CD14-positive monocyte (primary cell): ENCODE measurements at regions not wholly inside any gene's neighbourhood (a gene's known extent, or its start where the extent isn't known, plus 50 kb on each side); places are given as distances from the start of the nearest gene placed in this dataset.

Experiments
- DNase-seq, 3 donors: peaks; one replicate each; pipeline ENCODE4 v3.0.0-alpha.2; 2011 to 2022
- H2AFZ ChIP-seq: 2 replicates; pipeline ENCODE4 v1.6.0; 2012; ENCODE audit warnings: mild to moderate bottlenecking, low read depth, low read length, inconsistent platforms; ENCODE audit not compliant: insufficient read depth, poor library complexity, severe bottlenecking
- H3K27ac ChIP-seq, 2 donors: 1 replicate in 1 of 2; 2 replicates in 1 of 2; pipeline ENCODE4 v1.5.1; 2012 to 2013; ENCODE audit warnings: low read length in 2 of 2, control low read depth in 1 of 2, inconsistent platforms in 1 of 2, low read depth in 1 of 2, mild to moderate bottlenecking in 1 of 2
- H3K27me3 ChIP-seq, 2 donors: one replicate each; pipeline versions ENCODE4 v1.6.0 to v1.6.1; 2011 to 2013; ENCODE audit warnings: low read length in 2 of 2; ENCODE audit not compliant: control insufficient read depth in 2 of 2, insufficient read depth in 2 of 2
- H3K36me3 ChIP-seq, 2 donors: replicated peaks in 1 of 2; 1 replicate in 1 of 2; 2 replicates in 1 of 2; pipeline versions ENCODE4 v1.5.1 to v1.6.1; 2012 to 2013; ENCODE audit warnings: low read length in 2 of 2, control low read depth in 1 of 2, inconsistent platforms in 1 of 2, mild to moderate bottlenecking in 1 of 2; ENCODE audit not compliant: insufficient read depth in 2 of 2, control insufficient read depth in 1 of 2
- H3K4me1 ChIP-seq, 2 donors: 1 replicate in 1 of 2; 2 replicates in 1 of 2; pipeline versions ENCODE4 v1.5.1 to v1.6.1; 2012 to 2013; ENCODE audit warnings: low read length in 2 of 2, control low read depth in 1 of 2, inconsistent platforms in 1 of 2, mild to moderate bottlenecking in 1 of 2, moderate library complexity in 1 of 2; ENCODE audit not compliant: insufficient read depth in 2 of 2, control insufficient read depth in 1 of 2
- H3K4me2 ChIP-seq: replicated peaks from 2 replicates; pipeline ENCODE3; 2012; ENCODE audit warnings: low read length, moderate library complexity, mild to moderate bottlenecking; ENCODE audit not compliant: poor library complexity, severe bottlenecking; ENCODE audit errors: extremely low read depth
- H3K4me3 ChIP-seq, 3 experiments: fragments of 200-600 bp in 1 of 3; sonication (generic) in 1 of 3; replicated peaks in 1 of 3; 1 replicate in 2 of 3; 2 replicates in 1 of 3; pipeline ENCODE4 v1.5.1; 2011 to 2013; ENCODE audit warnings: low read length in 3 of 3, mild to moderate bottlenecking in 3 of 3, control low read depth in 2 of 3, low read depth in 2 of 3, inconsistent platforms in 1 of 3, moderate library complexity in 1 of 3
- H3K79me2 ChIP-seq: 2 replicates; pipeline ENCODE4 v1.6.0; 2012; ENCODE audit warnings: mild to moderate bottlenecking, control low read depth, inconsistent platforms, low read length, moderate library complexity; ENCODE audit not compliant: insufficient read depth
- H3K9ac ChIP-seq: 2 replicates; pipeline ENCODE4 v1.6.0; 2017; ENCODE audit warnings: low read length, mild to moderate bottlenecking; ENCODE audit not compliant: insufficient read depth, poor library complexity, severe bottlenecking
- H3K9me3 ChIP-seq, 2 donors: replicated peaks in 1 of 2; 1 replicate in 1 of 2; 2 replicates in 1 of 2; pipeline versions ENCODE4 v1.5.1 to v1.6.1; 2012 to 2013; ENCODE audit warnings: low read length in 2 of 2, control low read depth in 1 of 2; ENCODE audit not compliant: control insufficient read depth in 1 of 2, insufficient read depth in 1 of 2
- H4K20me1 ChIP-seq: 2 replicates; pipeline ENCODE4 v1.6.0; 2012; ENCODE audit warnings: mild to moderate bottlenecking, low read length, control low read depth, moderate library complexity; ENCODE audit not compliant: insufficient read depth
- H3K27ac Mint-ChIP-seq, 7 donors: one replicate each; pipeline ENCODE4 v1.8.0; 2020; ENCODE audit warnings: mild to moderate bottlenecking in 7 of 7, mixed read lengths in 7 of 7, moderate library complexity in 6 of 7, inconsistent platforms in 2 of 7
- H3K27me3 Mint-ChIP-seq, 3 donors: one replicate each; pipeline ENCODE4 v1.8.0; 2021 to 2022; ENCODE audit warnings: low read depth in 3 of 3, mild to moderate bottlenecking in 3 of 3, mixed read lengths in 3 of 3, moderate library complexity in 3 of 3, inconsistent platforms in 1 of 3
- H3K36me3 Mint-ChIP-seq, 2 donors: one replicate each; pipeline ENCODE4 v1.8.0; 2020; ENCODE audit warnings: mixed read lengths in 2 of 2, inconsistent platforms in 1 of 2, mild to moderate bottlenecking in 1 of 2
- H3K4me1 Mint-ChIP-seq: one replicate; pipeline ENCODE4 v1.8.0; 2020; ENCODE audit warnings: mild to moderate bottlenecking, mixed read lengths
- H3K4me3 Mint-ChIP-seq, 2 donors: one replicate each; pipeline ENCODE4 v1.8.0; 2020; ENCODE audit warnings: mild to moderate bottlenecking in 2 of 2, mixed read lengths in 2 of 2, moderate library complexity in 1 of 2
- H3K9me3 Mint-ChIP-seq, 7 donors: one replicate each; pipeline ENCODE4 v1.8.0; 2020 to 2022; ENCODE audit warnings: mixed read lengths in 7 of 7, mild to moderate bottlenecking in 6 of 7, moderate library complexity in 6 of 7, inconsistent platforms in 2 of 7
- CTCF ChIP-seq: fragments of 200-600 bp; IDR thresholded peaks from one replicate; pipeline ENCODE4 v1.8.0; 2022; ENCODE audit warnings: antibody characterized with exemption, mild to moderate bottlenecking
- WGBS: methylation state at CpG from one replicate; pipeline ENCODE4 v1.1.5; 2013; ENCODE audit warnings: missing lambda C conversion rate; ENCODE audit not compliant: insufficient coverage; 5-methylcytosine and 5-hydroxymethylcytosine counted together
- intact Hi-C, 2 donors: fragments of 100-400 bp; cut with micrococcal nuclease; formaldehyde crosslinking; loops; one replicate each; pipeline versions ENCODE4 v1.15.0 to v1.15.1; 2023

- intact Hi-C loops, result loop anchor here in 1 of 2 donors (5.0 kb wide), 1 partner anchor 33 kb away; no protein-coding TSS in a partner anchor
- Mint-ChIP-seq H3K9me3 (peaks cover 0 to 7% (median 0%) of the 10 kb centered on the region in 7 donors), H3K4me3 (no peak overlapping the region), H3K27ac (no peak overlapping the region), H3K4me1 (peaks cover 13% of the 10 kb centered on the region), H3K27me3 (peaks cover 0 to 4% (median 0%) of the 10 kb centered on the region in 3 donors), H3K36me3 (no peaks in the 10 kb centered on the region)
- Histone ChIP-seq H3K79me2 (no peaks in the 10 kb centered on the region), H3K9me3 (peaks cover 0 to 3% of the 10 kb centered on the region in 2 donors), H3K4me1 (peaks cover 0 to 6% of the 10 kb centered on the region in 2 donors), H3K4me2 (no peak overlapping the region), H3K9ac (no peak overlapping the region), H3K27me3 (no peaks in the 10 kb centered on the region), H3K4me3 (no peak overlapping the region), H2AFZ (no peak overlapping the region), H3K36me3 (no peaks in the 10 kb centered on the region), H4K20me1 (no peaks in the 10 kb centered on the region), H3K27ac (no peak overlapping the region)
- no peak for TF ChIP-seq CTCF
- WGBS, result no CpG with 5 or more reads among the region's 3 CpGs
- DNase-seq, result no peak
Observed at GRCh38 chr2:44093970-44094369, 74.7 kb upstream of the PPM1B start.

- Histone ChIP-seq H3K79me2 (no peaks in the 10 kb centered on the region), H3K27me3 (no peaks in the 10 kb centered on the region), H3K36me3 (no peaks in the 10 kb centered on the region), H3K27ac (no peak overlapping the region), H3K9ac (no peak overlapping the region), H2AFZ (no peak overlapping the region), H4K20me1 (no peaks in the 10 kb centered on the region), H3K9me3 (peaks cover 0 to 3% of the 10 kb centered on the region in 2 donors), H3K4me1 (peaks cover 17 to 21% of the 10 kb centered on the region in 2 donors), H3K4me2 (no peak overlapping the region), H3K4me3 (no peak overlapping the region)
- Mint-ChIP-seq H3K9me3 (peaks cover 0 to 7% (median 0%) of the 10 kb centered on the region in 7 donors), H3K4me1 (peaks cover 19% of the 10 kb centered on the region), H3K27ac (no peak overlapping the region), H3K4me3 (no peak overlapping the region), H3K27me3 (peaks cover 0 to 4% (median 0%) of the 10 kb centered on the region in 3 donors), H3K36me3 (no peaks in the 10 kb centered on the region)
- intact Hi-C loops, result no loop called here
- no peak for TF ChIP-seq CTCF
- 81% methylated on average over 4 of the region's 6 CpGs for WGBS
- no peak for DNase-seq
Observed at GRCh38 chr2:44097322-44097907, 71.3 kb upstream of the PPM1B start.
